Prostate gland (tissue), 2 donors: ENCODE measurements at regions not wholly inside any gene's neighbourhood (a gene's known extent, or its start where the extent isn't known, plus 50 kb on each side); places are given as distances from the start of the nearest gene placed in this dataset.

Experiments
- POLR2A ChIP-seq: fragments of 450-650 bp; IDR thresholded peaks from one replicate; pipeline ENCODE4 v1.6.1; 2016; ENCODE audit warnings: antibody characterized with exemption, mild to moderate bottlenecking
- POLR2AphosphoS5 ChIP-seq: sonication (generic); formaldehyde crosslinking; IDR thresholded peaks from one replicate; pipeline ENCODE4 v1.6.1; 2017; ENCODE audit warnings: antibody characterized with exemption
- TF ChIP-seq, protein P1 (sequence below), 4 experiments: fragments of 200-600 bp in 2 of 4; fragments of 450-650 bp in 2 of 4; sonication (generic) in 2 of 4; IDR thresholded peaks; 1 replicate in 3 of 4; 2 replicates in 1 of 4; pipeline ENCODE4 v1.5.1; 2016 to 2019; ENCODE audit warnings: antibody characterized with exemption in 4 of 4, mild to moderate bottlenecking in 2 of 4, moderate library complexity in 2 of 4

DNA sequence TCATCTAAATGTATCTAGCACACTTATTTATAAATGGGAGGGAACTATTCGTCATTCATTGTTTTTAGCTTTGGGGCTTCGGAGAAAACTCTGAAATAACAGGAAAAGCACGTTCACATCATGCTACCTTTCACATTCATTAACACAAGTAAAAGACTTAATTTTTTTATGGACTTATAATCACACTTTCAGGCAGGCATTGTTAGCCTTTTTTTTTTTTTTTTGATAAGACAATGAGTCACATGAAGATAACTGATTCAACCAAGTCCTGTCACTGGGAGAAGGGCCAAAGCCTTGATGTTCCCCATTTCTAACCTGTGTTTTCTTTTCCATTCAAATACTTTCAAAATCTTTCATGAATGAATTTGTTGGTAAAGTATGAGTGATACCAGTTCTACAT, 631.3 kb upstream of the CA10 start:
- TF ChIP-seq, protein P1, sequence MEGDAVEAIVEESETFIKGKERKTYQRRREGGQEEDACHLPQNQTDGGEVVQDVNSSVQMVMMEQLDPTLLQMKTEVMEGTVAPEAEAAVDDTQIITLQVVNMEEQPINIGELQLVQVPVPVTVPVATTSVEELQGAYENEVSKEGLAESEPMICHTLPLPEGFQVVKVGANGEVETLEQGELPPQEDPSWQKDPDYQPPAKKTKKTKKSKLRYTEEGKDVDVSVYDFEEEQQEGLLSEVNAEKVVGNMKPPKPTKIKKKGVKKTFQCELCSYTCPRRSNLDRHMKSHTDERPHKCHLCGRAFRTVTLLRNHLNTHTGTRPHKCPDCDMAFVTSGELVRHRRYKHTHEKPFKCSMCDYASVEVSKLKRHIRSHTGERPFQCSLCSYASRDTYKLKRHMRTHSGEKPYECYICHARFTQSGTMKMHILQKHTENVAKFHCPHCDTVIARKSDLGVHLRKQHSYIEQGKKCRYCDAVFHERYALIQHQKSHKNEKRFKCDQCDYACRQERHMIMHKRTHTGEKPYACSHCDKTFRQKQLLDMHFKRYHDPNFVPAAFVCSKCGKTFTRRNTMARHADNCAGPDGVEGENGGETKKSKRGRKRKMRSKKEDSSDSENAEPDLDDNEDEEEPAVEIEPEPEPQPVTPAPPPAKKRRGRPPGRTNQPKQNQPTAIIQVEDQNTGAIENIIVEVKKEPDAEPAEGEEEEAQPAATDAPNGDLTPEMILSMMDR (IDR thresholded peaks at IDR 0.05): no peak
- TF ChIP-seq POLR2A: no peak
- no peak for TF ChIP-seq POLR2AphosphoS5
